ENCODE measurements at regions not wholly inside any gene's neighbourhood (a gene's known extent, or its start where the extent isn't known, plus 50 kb on each side); places are given as distances from the start of the nearest gene placed in this dataset.
"Not testable (repeated sequence)": the region's sequence is repeated elsewhere in the genome, so short reads cannot be mapped to it uniquely, and the experiment has no call there.

DNA sequence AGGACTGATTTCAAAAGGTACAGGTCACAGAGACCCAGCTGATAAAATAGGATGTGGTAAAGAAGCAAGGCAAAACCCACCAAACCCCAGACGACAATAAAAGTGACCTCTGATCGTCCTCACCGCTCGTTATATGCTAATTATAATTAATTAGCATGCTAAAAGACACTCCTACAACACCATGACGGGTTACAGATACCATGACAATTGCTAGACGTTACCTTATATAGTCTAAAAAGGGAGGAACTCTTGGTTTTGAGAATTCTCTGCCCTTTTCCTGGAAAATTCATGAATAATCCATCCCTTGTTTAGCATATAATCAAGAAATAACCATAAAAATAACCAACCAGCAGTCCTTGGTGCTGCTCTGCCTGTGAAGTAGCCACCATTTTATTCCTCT is 74.7 kb upstream of the MB21D2 start:
- CTCF ChIA-PET, result interaction anchor here (0.7 kb wide), 1 partner anchor 34 kb away, joined by 4 read pairs; no protein-coding TSS in a partner anchor
- POLR2A ChIA-PET, result no interaction called here

GRCh38 chr3:192993411-192993810 is 75.8 kb upstream of the MB21D2 start:
- H3K9me3 ChIP-seq (replicated peaks; ENCODE audit: control insufficient read depth, insufficient read depth, low read length), result no peaks in the 10 kb centered on the region
- dilution Hi-C loops (cut with MboI; ENCODE audit: extremely low pct_ligation_motif_present, low sequenced_read_pairs), result no loop called here
- no peaks in the 10 kb centered on the region for H3K36me3 ChIP-seq (ENCODE audit: control insufficient read depth in 2 of 2, extremely low read depth in 1 of 2, insufficient read depth in 2 of 2, low read length in 2 of 2)
- H2AFZ ChIP-seq (ENCODE audit: low read depth, low read length), result peak overlapping the region; percentile 40
- ChIA-PET CTCF (interaction anchor here (0.9 to 1.1 kb wide), 2 partner anchors 18 to 47 kb away, joined by 3 to 4 read pairs; no protein-coding TSS in a partner anchor), POLR2A (no interaction called here)
- H3K27me3 ChIP-seq (ENCODE audit: control insufficient read depth in 2 of 2, insufficient read depth in 2 of 2, low read length in 2 of 2), result no peaks in the 10 kb centered on the region
- H3K9me1 ChIP-seq (replicated peaks; ENCODE audit: control insufficient read depth, extremely low read depth, insufficient read depth, low read length), result no peaks in the 10 kb centered on the region
- H4K20me1 ChIP-seq (replicated peaks; ENCODE audit: control insufficient read depth, extremely low read depth, insufficient read depth, low read length), result no peaks in the 10 kb centered on the region
- DNase-seq (ENCODE audit: low read depth, low spot score), result peak; percentile 7
- H3K4me3 ChIP-seq (replicated peaks in 1 of 3; ENCODE audit: insufficient read depth in 1 of 3, low read depth in 1 of 3, low read length in 3 of 3), result no peak overlapping the region
- peak; percentile 7 for TF ChIP-seq FOS (IDR thresholded peaks at IDR 0.05; ENCODE audit: borderline replicate concordance, insufficient read depth, low read length)
- TF ChIP-seq POLR2A (IDR thresholded peaks at IDR 0.05; ENCODE audit: low read depth, low read length), result no peak
- H3K27ac ChIP-seq (ENCODE audit: insufficient read depth, low read depth, low read length), result no peak overlapping the region
- peaks cover 6% of the 10 kb centered on the region for H3K4me1 ChIP-seq (ENCODE audit: control insufficient read depth, extremely low read depth, insufficient read depth, low read length)
- peak overlapping the region; percentile 53 for H3K4me2 ChIP-seq (ENCODE audit: insufficient read depth, low read length)
- no TSS peak for BruUV-seq (replicated peaks)
- H3K79me2 ChIP-seq (ENCODE audit: control insufficient read depth, insufficient read depth, low read length), result no peaks in the 10 kb centered on the region
- intact Hi-C loops (cut with micrococcal nuclease), result no loop called here
- H3K9ac ChIP-seq (replicated peaks; ENCODE audit: extremely low read depth, insufficient read depth, low read length), result no peak overlapping the region
- FAIRE-seq, result peak; percentile 38

More for the DNA sequence above, 74.7 kb upstream of the MB21D2 start:
- Histone ChIP-seq H3K4me1 (ENCODE audit: control insufficient read depth, extremely low read depth, insufficient read depth, low read length) (peaks cover 6% of the 10 kb centered on the region), H3K27me3 (ENCODE audit: control insufficient read depth in 2 of 2, insufficient read depth in 2 of 2, low read length in 2 of 2) (no peaks in the 10 kb centered on the region), H4K20me1 (replicated peaks; ENCODE audit: control insufficient read depth, extremely low read depth, insufficient read depth, low read length) (no peaks in the 10 kb centered on the region), H3K79me2 (ENCODE audit: control insufficient read depth, insufficient read depth, low read length) (no peaks in the 10 kb centered on the region), H3K9me1 (replicated peaks; ENCODE audit: control insufficient read depth, extremely low read depth, insufficient read depth, low read length) (no peaks in the 10 kb centered on the region), H3K36me3 (ENCODE audit: control insufficient read depth in 2 of 2, extremely low read depth in 1 of 2, insufficient read depth in 2 of 2, low read length in 2 of 2) (no peaks in the 10 kb centered on the region), H3K4me2 (ENCODE audit: insufficient read depth, low read length) (no peak overlapping the region), H3K9me3 (replicated peaks; ENCODE audit: control insufficient read depth, insufficient read depth, low read length) (no peaks in the 10 kb centered on the region), H3K27ac (ENCODE audit: insufficient read depth, low read depth, low read length) (no peak overlapping the region), H3K4me3 (replicated peaks in 1 of 3; ENCODE audit: insufficient read depth in 1 of 3, low read depth in 1 of 3, low read length in 3 of 3) (no peak overlapping the region), H3K9ac (replicated peaks; ENCODE audit: extremely low read depth, insufficient read depth, low read length) (no peak overlapping the region), H2AFZ (ENCODE audit: low read depth, low read length) (no peak overlapping the region)
- TF ChIP-seq EZH2 (IDR thresholded peaks at IDR 0.05; ENCODE audit: borderline replicate concordance, low read depth, low read length, severe bottlenecking) (no peak), MYC (IDR thresholded peaks at IDR 0.05; ENCODE audit: low read depth, low read length) (no peak), MAX (IDR thresholded peaks at IDR 0.05; ENCODE audit: insufficient read depth, insufficient read length) (no peak), GATA2 (IDR thresholded peaks at IDR 0.05; ENCODE audit: insufficient read depth, insufficient read length, low read depth, low read length) (no peak)
- TF ChIP-seq, protein P1, sequence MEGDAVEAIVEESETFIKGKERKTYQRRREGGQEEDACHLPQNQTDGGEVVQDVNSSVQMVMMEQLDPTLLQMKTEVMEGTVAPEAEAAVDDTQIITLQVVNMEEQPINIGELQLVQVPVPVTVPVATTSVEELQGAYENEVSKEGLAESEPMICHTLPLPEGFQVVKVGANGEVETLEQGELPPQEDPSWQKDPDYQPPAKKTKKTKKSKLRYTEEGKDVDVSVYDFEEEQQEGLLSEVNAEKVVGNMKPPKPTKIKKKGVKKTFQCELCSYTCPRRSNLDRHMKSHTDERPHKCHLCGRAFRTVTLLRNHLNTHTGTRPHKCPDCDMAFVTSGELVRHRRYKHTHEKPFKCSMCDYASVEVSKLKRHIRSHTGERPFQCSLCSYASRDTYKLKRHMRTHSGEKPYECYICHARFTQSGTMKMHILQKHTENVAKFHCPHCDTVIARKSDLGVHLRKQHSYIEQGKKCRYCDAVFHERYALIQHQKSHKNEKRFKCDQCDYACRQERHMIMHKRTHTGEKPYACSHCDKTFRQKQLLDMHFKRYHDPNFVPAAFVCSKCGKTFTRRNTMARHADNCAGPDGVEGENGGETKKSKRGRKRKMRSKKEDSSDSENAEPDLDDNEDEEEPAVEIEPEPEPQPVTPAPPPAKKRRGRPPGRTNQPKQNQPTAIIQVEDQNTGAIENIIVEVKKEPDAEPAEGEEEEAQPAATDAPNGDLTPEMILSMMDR (IDR thresholded peaks at IDR 0.05; ENCODE audit: extremely low read depth in 1 of 2, insufficient read depth in 1 of 2, low read depth in 1 of 2, low read length in 2 of 2), result no peak
- no peak for DNase-seq (ENCODE audit: low read depth, low spot score)
- dilution Hi-C loops (cut with MboI; ENCODE audit: extremely low pct_ligation_motif_present, low sequenced_read_pairs), result no loop called here
- no peak for FAIRE-seq
- no TSS peak for BruUV-seq (replicated peaks)
- intact Hi-C loops (cut with micrococcal nuclease), result no loop called here

GRCh38 chr3:193001113-193001512 is 83.5 kb upstream of the MB21D2 start:
- dilution Hi-C loops (cut with MboI; ENCODE audit: extremely low pct_ligation_motif_present, low sequenced_read_pairs); H3K4me3 ChIP-seq (replicated peaks in 1 of 3; ENCODE audit: insufficient read depth in 1 of 3, low read depth in 1 of 3, low read length in 3 of 3); FAIRE-seq; POLR2A ChIA-PET; H3K9me3 ChIP-seq (replicated peaks; ENCODE audit: control insufficient read depth, insufficient read depth, low read length); H3K79me2 ChIP-seq (ENCODE audit: control insufficient read depth, insufficient read depth, low read length); H2AFZ ChIP-seq (ENCODE audit: low read depth, low read length); H3K4me2 ChIP-seq (ENCODE audit: insufficient read depth, low read length); H3K36me3 ChIP-seq (ENCODE audit: control insufficient read depth in 2 of 2, extremely low read depth in 1 of 2, insufficient read depth in 2 of 2, low read length in 2 of 2); H3K27ac ChIP-seq (ENCODE audit: insufficient read depth, low read depth, low read length); H3K9me1 ChIP-seq (replicated peaks; ENCODE audit: control insufficient read depth, extremely low read depth, insufficient read depth, low read length); H4K20me1 ChIP-seq (replicated peaks; ENCODE audit: control insufficient read depth, extremely low read depth, insufficient read depth, low read length); intact Hi-C loops (cut with micrococcal nuclease); CTCF ChIA-PET; BruUV-seq (replicated peaks); H3K27me3 ChIP-seq (ENCODE audit: control insufficient read depth in 2 of 2, insufficient read depth in 2 of 2, low read length in 2 of 2); H3K4me1 ChIP-seq (ENCODE audit: control insufficient read depth, extremely low read depth, insufficient read depth, low read length); DNase-seq (ENCODE audit: low read depth, low spot score); H3K9ac ChIP-seq (replicated peaks; ENCODE audit: extremely low read depth, insufficient read depth, low read length): not testable (repeated sequence)
